ENCODE measurements at regions not wholly inside any gene's neighbourhood (a gene's known extent, or its start where the extent isn't known, plus 50 kb on each side); places are given as distances from the start of the nearest gene placed in this dataset.

GRCh38 chr16:65318590-65319257 lies 196.9 kb upstream of the CDH11 start:
- H3K4me2 ChIP-seq (ENCODE audit: low read length), result no peak overlapping the region
- no peak overlapping the region for H3K27ac ChIP-seq (ENCODE audit: low read depth, low read length)
- H3K4me1 ChIP-seq (ENCODE audit: control insufficient read depth, low read length), result no peaks in the 10 kb centered on the region
- H3K79me2 ChIP-seq (ENCODE audit: control insufficient read depth, low read length), result no peaks in the 10 kb centered on the region
- H3K9me3 ChIP-seq (ENCODE audit: control insufficient read depth, insufficient read depth, low read length), result no peaks in the 10 kb centered on the region
- no peak overlapping the region for H3K4me3 ChIP-seq (ENCODE audit: low read length)
- no peaks in the 10 kb centered on the region for H3F3A ChIP-seq (ENCODE audit: control insufficient read depth, insufficient read depth)
- H3K9me2 ChIP-seq (replicated peaks; ENCODE audit: control insufficient read depth, low read length), result no peaks in the 10 kb centered on the region
- no peaks in the 10 kb centered on the region for H3K36me3 ChIP-seq (ENCODE audit: control insufficient read depth, low read length)
- TF ChIP-seq CTCF (IDR thresholded peaks at IDR 0.05; ENCODE audit: low read depth, low read length, poor library complexity, severe bottlenecking) (no peak), EZH2phosphoT487 (IDR thresholded peaks at IDR 0.05; ENCODE audit: borderline replicate concordance, low read length) (no peak)
- no peaks in the 10 kb centered on the region for H4K20me1 ChIP-seq (ENCODE audit: control insufficient read depth, insufficient read depth, low read depth, low read length)
- H3K27me3 ChIP-seq (ENCODE audit: control insufficient read depth, low read length), result no peaks in the 10 kb centered on the region

- Histone ChIP-seq H3K9me3 (ENCODE audit: control insufficient read depth, insufficient read depth, low read length) (no peaks in the 10 kb centered on the region), H3F3A (ENCODE audit: control insufficient read depth, insufficient read depth) (no peaks in the 10 kb centered on the region), H3K4me3 (ENCODE audit: low read length) (no peak overlapping the region), H4K20me1 (ENCODE audit: control insufficient read depth, insufficient read depth, low read depth, low read length) (no peaks in the 10 kb centered on the region), H3K9me2 (replicated peaks; ENCODE audit: control insufficient read depth, low read length) (no peaks in the 10 kb centered on the region), H3K79me2 (ENCODE audit: control insufficient read depth, low read length) (no peaks in the 10 kb centered on the region), H3K27ac (ENCODE audit: low read depth, low read length) (no peak overlapping the region), H3K4me1 (ENCODE audit: control insufficient read depth, low read length) (no peaks in the 10 kb centered on the region), H3K27me3 (ENCODE audit: control insufficient read depth, low read length) (no peaks in the 10 kb centered on the region), H3K36me3 (ENCODE audit: control insufficient read depth, low read length) (no peaks in the 10 kb centered on the region), H3K4me2 (ENCODE audit: low read length) (no peak overlapping the region)
- TF ChIP-seq EZH2phosphoT487 (IDR thresholded peaks at IDR 0.05; ENCODE audit: borderline replicate concordance, low read length) (no peak), CTCF (IDR thresholded peaks at IDR 0.05; ENCODE audit: low read depth, low read length, poor library complexity, severe bottlenecking) (no peak)
Measured at GRCh38 chr16:65318138-65318537, 196.3 kb upstream of the CDH11 start.

GRCh38 chr16:65316808-65317207 lies 194.9 kb upstream of the CDH11 start:
- H3F3A ChIP-seq (ENCODE audit: control insufficient read depth, insufficient read depth), result no peaks in the 10 kb centered on the region
- H3K9me3 ChIP-seq (ENCODE audit: control insufficient read depth, insufficient read depth, low read length), result no peaks in the 10 kb centered on the region
- H4K20me1 ChIP-seq (ENCODE audit: control insufficient read depth, insufficient read depth, low read depth, low read length), result no peaks in the 10 kb centered on the region
- no peaks in the 10 kb centered on the region for H3K4me1 ChIP-seq (ENCODE audit: control insufficient read depth, low read length)
- no peaks in the 10 kb centered on the region for H3K27me3 ChIP-seq (ENCODE audit: control insufficient read depth, low read length)
- no peak overlapping the region for H3K4me2 ChIP-seq (ENCODE audit: low read length)
- H3K27ac ChIP-seq (ENCODE audit: low read depth, low read length), result no peak overlapping the region
- H3K4me3 ChIP-seq (ENCODE audit: low read length), result no peak overlapping the region
- no peaks in the 10 kb centered on the region for H3K9me2 ChIP-seq (replicated peaks; ENCODE audit: control insufficient read depth, low read length)
- H3K36me3 ChIP-seq (ENCODE audit: control insufficient read depth, low read length), result no peaks in the 10 kb centered on the region
- TF ChIP-seq EZH2phosphoT487 (IDR thresholded peaks at IDR 0.05; ENCODE audit: borderline replicate concordance, low read length) (no peak), CTCF (IDR thresholded peaks at IDR 0.05; ENCODE audit: low read depth, low read length, poor library complexity, severe bottlenecking) (no peak)
- no peaks in the 10 kb centered on the region for H3K79me2 ChIP-seq (ENCODE audit: control insufficient read depth, low read length)

Measured in DOHH2 (cell line).